ENCODE measurements at regions not wholly inside any gene's neighbourhood (a gene's known extent, or its start where the extent isn't known, plus 50 kb on each side); places are given as distances from the start of the nearest gene placed in this dataset.

GRCh38 chr4:163846008-163846407, 351.5 kb downstream of the TMA16 start:
- Histone ChIP-seq H3K4me2 (ENCODE audit: insufficient read depth in 1 of 2, low read depth in 2 of 2, low read length in 2 of 2) (no peak overlapping the region), H3K9me3 (ENCODE audit: insufficient read depth in 2 of 2, low read depth in 1 of 2, low read length in 1 of 2) (no peaks in the 10 kb centered on the region), H2BK20ac (ENCODE audit: low read length) (no peak overlapping the region), H2BK5ac (ENCODE audit: low read depth, low read length) (no peak overlapping the region), H4K8ac (ENCODE audit: extremely low read depth, insufficient read depth, low read length) (no peak overlapping the region), H3K4me1 (replicated peaks in 1 of 4; ENCODE audit: control insufficient read depth in 3 of 4, insufficient read depth in 4 of 4, low read length in 3 of 4) (no peaks in the 10 kb centered on the region), H4K91ac (replicated peaks; ENCODE audit: insufficient read length, low read length) (no peak overlapping the region), H3K23ac (ENCODE audit: insufficient read length) (no peak overlapping the region), H3K27me3 (replicated peaks in 1 of 4; ENCODE audit: control insufficient read depth in 3 of 4, extremely low read depth in 1 of 4, insufficient read depth in 3 of 4, low read length in 3 of 4) (no peaks in the 10 kb centered on the region), H3K56ac (replicated peaks; ENCODE audit: insufficient read length, low read depth, low read length) (no peak overlapping the region), H3K23me2 (ENCODE audit: low read depth, low read length) (no peaks in the 10 kb centered on the region), H3K4me3 (ENCODE audit: extremely low read depth in 1 of 4, insufficient read depth in 2 of 4, low read depth in 3 of 4, low read length in 4 of 4) (no peak overlapping the region), H2BK12ac (ENCODE audit: low read depth, low read length) (no peak overlapping the region), H2AK5ac (ENCODE audit: low read depth, low read length) (no peak overlapping the region), H4K20me1 (replicated peaks in 1 of 2; ENCODE audit: control insufficient read depth in 1 of 2, insufficient read depth in 2 of 2, low read length in 2 of 2) (no peaks in the 10 kb centered on the region), H4K5ac (ENCODE audit: insufficient read length, low read depth, low read length) (no peak overlapping the region), H3K4ac (replicated peaks; ENCODE audit: insufficient read length, low read depth, low read length) (no peak overlapping the region), H3K9ac (replicated peaks in 1 of 4; ENCODE audit: extremely low read depth in 1 of 4, low read depth in 3 of 4, low read length in 3 of 4) (no peak overlapping the region), H3K18ac (ENCODE audit: extremely low read depth, low read length) (no peak overlapping the region), H3K27ac (ENCODE audit: low read depth, low read length) (no peak overlapping the region), H2BK15ac (ENCODE audit: low read length) (no peak overlapping the region), H3K79me2 (ENCODE audit: control insufficient read depth in 1 of 2, insufficient read depth in 2 of 2, low read length in 2 of 2) (no peaks in the 10 kb centered on the region), H2BK120ac (replicated peaks; ENCODE audit: low read depth, low read length) (no peak overlapping the region), H3K36me3 (ENCODE audit: control insufficient read depth in 2 of 4, insufficient read depth in 4 of 4, low read length in 3 of 4) (no peaks in the 10 kb centered on the region), H2AFZ (ENCODE audit: low read length) (no peak overlapping the region), H3K14ac (ENCODE audit: insufficient read length) (no peak overlapping the region), H3K79me1 (ENCODE audit: low read depth, low read length) (no peaks in the 10 kb centered on the region)
- DNase-seq (ENCODE audit: low read depth in 1 of 2, low spot score in 2 of 2), result no peak
- CTCF ChIA-PET (ENCODE audit: partially characterized antibody), result no interaction called here
- POLR2A ChIA-PET (ENCODE audit: partially characterized antibody), result no interaction called here
- FAIRE-seq, result no peak
- 90% methylated on average over 3 of the region's 3 CpGs; no CpG with 5 or more reads in 1 of the 2 experiments for WGBS, 2 experiments (ENCODE audit: extremely low coverage in 1 of 2, insufficient coverage in 1 of 2, insufficient read length in 1 of 2, insufficient replicate concordance in 2 of 2, low coverage in 1 of 2, low lambda C conversion rate in 2 of 2, missing lambda C conversion rate in 1 of 2)
- TF ChIP-seq, protein P1, sequence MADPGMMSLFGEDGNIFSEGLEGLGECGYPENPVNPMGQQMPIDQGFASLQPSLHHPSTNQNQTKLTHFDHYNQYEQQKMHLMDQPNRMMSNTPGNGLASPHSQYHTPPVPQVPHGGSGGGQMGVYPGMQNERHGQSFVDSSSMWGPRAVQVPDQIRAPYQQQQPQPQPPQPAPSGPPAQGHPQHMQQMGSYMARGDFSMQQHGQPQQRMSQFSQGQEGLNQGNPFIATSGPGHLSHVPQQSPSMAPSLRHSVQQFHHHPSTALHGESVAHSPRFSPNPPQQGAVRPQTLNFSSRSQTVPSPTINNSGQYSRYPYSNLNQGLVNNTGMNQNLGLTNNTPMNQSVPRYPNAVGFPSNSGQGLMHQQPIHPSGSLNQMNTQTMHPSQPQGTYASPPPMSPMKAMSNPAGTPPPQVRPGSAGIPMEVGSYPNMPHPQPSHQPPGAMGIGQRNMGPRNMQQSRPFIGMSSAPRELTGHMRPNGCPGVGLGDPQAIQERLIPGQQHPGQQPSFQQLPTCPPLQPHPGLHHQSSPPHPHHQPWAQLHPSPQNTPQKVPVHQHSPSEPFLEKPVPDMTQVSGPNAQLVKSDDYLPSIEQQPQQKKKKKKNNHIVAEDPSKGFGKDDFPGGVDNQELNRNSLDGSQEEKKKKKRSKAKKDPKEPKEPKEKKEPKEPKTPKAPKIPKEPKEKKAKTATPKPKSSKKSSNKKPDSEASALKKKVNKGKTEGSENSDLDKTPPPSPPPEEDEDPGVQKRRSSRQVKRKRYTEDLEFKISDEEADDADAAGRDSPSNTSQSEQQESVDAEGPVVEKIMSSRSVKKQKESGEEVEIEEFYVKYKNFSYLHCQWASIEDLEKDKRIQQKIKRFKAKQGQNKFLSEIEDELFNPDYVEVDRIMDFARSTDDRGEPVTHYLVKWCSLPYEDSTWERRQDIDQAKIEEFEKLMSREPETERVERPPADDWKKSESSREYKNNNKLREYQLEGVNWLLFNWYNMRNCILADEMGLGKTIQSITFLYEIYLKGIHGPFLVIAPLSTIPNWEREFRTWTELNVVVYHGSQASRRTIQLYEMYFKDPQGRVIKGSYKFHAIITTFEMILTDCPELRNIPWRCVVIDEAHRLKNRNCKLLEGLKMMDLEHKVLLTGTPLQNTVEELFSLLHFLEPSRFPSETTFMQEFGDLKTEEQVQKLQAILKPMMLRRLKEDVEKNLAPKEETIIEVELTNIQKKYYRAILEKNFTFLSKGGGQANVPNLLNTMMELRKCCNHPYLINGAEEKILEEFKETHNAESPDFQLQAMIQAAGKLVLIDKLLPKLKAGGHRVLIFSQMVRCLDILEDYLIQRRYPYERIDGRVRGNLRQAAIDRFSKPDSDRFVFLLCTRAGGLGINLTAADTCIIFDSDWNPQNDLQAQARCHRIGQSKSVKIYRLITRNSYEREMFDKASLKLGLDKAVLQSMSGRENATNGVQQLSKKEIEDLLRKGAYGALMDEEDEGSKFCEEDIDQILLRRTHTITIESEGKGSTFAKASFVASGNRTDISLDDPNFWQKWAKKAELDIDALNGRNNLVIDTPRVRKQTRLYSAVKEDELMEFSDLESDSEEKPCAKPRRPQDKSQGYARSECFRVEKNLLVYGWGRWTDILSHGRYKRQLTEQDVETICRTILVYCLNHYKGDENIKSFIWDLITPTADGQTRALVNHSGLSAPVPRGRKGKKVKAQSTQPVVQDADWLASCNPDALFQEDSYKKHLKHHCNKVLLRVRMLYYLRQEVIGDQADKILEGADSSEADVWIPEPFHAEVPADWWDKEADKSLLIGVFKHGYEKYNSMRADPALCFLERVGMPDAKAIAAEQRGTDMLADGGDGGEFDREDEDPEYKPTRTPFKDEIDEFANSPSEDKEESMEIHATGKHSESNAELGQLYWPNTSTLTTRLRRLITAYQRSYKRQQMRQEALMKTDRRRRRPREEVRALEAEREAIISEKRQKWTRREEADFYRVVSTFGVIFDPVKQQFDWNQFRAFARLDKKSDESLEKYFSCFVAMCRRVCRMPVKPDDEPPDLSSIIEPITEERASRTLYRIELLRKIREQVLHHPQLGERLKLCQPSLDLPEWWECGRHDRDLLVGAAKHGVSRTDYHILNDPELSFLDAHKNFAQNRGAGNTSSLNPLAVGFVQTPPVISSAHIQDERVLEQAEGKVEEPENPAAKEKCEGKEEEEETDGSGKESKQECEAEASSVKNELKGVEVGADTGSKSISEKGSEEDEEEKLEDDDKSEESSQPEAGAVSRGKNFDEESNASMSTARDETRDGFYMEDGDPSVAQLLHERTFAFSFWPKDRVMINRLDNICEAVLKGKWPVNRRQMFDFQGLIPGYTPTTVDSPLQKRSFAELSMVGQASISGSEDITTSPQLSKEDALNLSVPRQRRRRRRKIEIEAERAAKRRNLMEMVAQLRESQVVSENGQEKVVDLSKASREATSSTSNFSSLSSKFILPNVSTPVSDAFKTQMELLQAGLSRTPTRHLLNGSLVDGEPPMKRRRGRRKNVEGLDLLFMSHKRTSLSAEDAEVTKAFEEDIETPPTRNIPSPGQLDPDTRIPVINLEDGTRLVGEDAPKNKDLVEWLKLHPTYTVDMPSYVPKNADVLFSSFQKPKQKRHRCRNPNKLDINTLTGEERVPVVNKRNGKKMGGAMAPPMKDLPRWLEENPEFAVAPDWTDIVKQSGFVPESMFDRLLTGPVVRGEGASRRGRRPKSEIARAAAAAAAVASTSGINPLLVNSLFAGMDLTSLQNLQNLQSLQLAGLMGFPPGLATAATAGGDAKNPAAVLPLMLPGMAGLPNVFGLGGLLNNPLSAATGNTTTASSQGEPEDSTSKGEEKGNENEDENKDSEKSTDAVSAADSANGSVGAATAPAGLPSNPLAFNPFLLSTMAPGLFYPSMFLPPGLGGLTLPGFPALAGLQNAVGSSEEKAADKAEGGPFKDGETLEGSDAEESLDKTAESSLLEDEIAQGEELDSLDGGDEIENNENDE (IDR thresholded peaks at IDR 0.05; ENCODE audit: insufficient replicate concordance, low read length), result no peak

Data from H1 (cell line).